Neural cell (in vitro differentiated cells): ENCODE measurements at regions not wholly inside any gene's neighbourhood (a gene's known extent, or its start where the extent isn't known, plus 50 kb on each side); places are given as distances from the start of the nearest gene placed in this dataset.

ENCODE experiments used
- EZH2 ChIP-seq: fragments of 200-600, 300-800 bp; shearing (Covaris generic), sonication (generic); IDR thresholded peaks from 2 replicates; pipeline ENCODE4 v1.6.1; 2014; ENCODE audit warnings: antibody characterized with exemption, low read length, borderline replicate concordance, mild to moderate bottlenecking; ENCODE audit not compliant: insufficient read depth, poor library complexity, severe bottlenecking
- MXI1 ChIP-seq: fragments of 450-650 bp; conservative IDR thresholded peaks from 2 replicates; pipeline ENCODE4 v1.6.1; 2014; ENCODE audit warnings: antibody characterized with exemption, mild to moderate bottlenecking; ENCODE audit not compliant: poor library complexity, severe bottlenecking
- POLR2AphosphoS5 ChIP-seq: IDR thresholded peaks from 2 replicates; pipeline ENCODE4 v1.6.1; 2012
- TF ChIP-seq, protein P1 (sequence below): fragments of 450-650 bp; IDR thresholded peaks from 2 replicates; pipeline ENCODE4 v1.5.1; 2014; ENCODE audit warnings: antibody characterized with exemption, mild to moderate bottlenecking, moderate library complexity; ENCODE audit not compliant: poor library complexity, severe bottlenecking

DNA sequence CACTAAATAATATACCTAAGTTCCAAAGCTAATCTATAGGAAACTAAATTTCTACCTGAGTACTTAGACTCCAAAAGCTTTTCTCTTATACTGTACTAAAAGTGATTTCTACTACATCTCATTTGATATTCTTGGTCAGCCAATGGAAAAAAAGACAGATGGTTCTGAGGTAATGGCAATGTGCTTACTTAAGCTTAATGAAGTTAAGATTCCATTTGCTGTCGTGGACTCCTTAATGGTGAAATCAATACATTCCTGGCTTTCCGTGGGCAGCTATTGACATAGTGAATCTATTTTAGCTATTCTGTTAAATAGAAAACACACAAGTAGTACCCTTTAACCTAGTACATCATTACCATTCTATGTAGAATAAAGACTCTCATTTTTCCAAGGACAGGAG lies 1825.6 kb upstream of the CDH9 start:
- TF ChIP-seq POLR2AphosphoS5: no peak
- TF ChIP-seq, protein P1, sequence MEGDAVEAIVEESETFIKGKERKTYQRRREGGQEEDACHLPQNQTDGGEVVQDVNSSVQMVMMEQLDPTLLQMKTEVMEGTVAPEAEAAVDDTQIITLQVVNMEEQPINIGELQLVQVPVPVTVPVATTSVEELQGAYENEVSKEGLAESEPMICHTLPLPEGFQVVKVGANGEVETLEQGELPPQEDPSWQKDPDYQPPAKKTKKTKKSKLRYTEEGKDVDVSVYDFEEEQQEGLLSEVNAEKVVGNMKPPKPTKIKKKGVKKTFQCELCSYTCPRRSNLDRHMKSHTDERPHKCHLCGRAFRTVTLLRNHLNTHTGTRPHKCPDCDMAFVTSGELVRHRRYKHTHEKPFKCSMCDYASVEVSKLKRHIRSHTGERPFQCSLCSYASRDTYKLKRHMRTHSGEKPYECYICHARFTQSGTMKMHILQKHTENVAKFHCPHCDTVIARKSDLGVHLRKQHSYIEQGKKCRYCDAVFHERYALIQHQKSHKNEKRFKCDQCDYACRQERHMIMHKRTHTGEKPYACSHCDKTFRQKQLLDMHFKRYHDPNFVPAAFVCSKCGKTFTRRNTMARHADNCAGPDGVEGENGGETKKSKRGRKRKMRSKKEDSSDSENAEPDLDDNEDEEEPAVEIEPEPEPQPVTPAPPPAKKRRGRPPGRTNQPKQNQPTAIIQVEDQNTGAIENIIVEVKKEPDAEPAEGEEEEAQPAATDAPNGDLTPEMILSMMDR: no peak
- TF ChIP-seq MXI1: no peak
- no peak for TF ChIP-seq EZH2
